GM21737 (cell line): ENCODE measurements at regions not wholly inside any gene's neighbourhood (a gene's known extent, or its start where the extent isn't known, plus 50 kb on each side); places are given as distances from the start of the nearest gene placed in this dataset.

Source experiments
- ATAC-seq: cut with Tn5 transposase; IDR thresholded peaks from one replicate; pipeline ENCODE4 v1.9.1; 2021; ENCODE audit warnings: mild to moderate bottlenecking, moderate library complexity; ENCODE audit not compliant: unreplicated experiment

GRCh38 chr7:155178096-155178495, 108.0 kb downstream of the HTR5A start:
- no peak for ATAC-seq

- no peak for ATAC-seq
Observed at GRCh38 chr7:155181768-155182167, 111.6 kb downstream of the HTR5A start.

- ATAC-seq = no peak
Observed at GRCh38 chr7:155182406-155182970, 112.4 kb downstream of the HTR5A start.

GRCh38 chr7:155183655-155184054, 113.5 kb downstream of the HTR5A start:
- ATAC-seq = no peak

- ATAC-seq = no peak
Observed at GRCh38 chr7:155184923-155185322, 112.8 kb upstream of the INSIG1 start.

GRCh38 chr7:155187061-155187785, 110.5 kb upstream of the INSIG1 start:
- ATAC-seq = no peak

- ATAC-seq = no peak
Observed at GRCh38 chr7:155188357-155188756, 109.3 kb upstream of the INSIG1 start.

GRCh38 chr7:155188821-155189581, 108.7 kb upstream of the INSIG1 start:
- ATAC-seq = no peak

- no peak for ATAC-seq
Observed at GRCh38 chr7:155189590-155189989, 108.1 kb upstream of the INSIG1 start.

- no peak for ATAC-seq
Observed at GRCh38 chr7:155190688-155191087, 107.0 kb upstream of the INSIG1 start.

GRCh38 chr7:155191137-155191536, 106.5 kb upstream of the INSIG1 start:
- ATAC-seq = no peak

GRCh38 chr7:155191901-155192478, 105.7 kb upstream of the INSIG1 start:
- ATAC-seq = no peak

- ATAC-seq = no peak
Observed at GRCh38 chr7:155192961-155193640, 104.6 kb upstream of the INSIG1 start.

GRCh38 chr7:155193716-155194115, 104.0 kb upstream of the INSIG1 start:
- ATAC-seq = no peak

GRCh38 chr7:155194382-155195140, 103.1 kb upstream of the INSIG1 start:
- ATAC-seq = no peak

GRCh38 chr7:155195939-155196523, 101.6 kb upstream of the INSIG1 start:
- ATAC-seq = no peak

- ATAC-seq = no peak
Observed at GRCh38 chr7:155198196-155198892, 99.3 kb upstream of the INSIG1 start.

- no peak for ATAC-seq
Observed at GRCh38 chr7:155198901-155199845, 98.5 kb upstream of the INSIG1 start.
